Right lobe of liver (tissue), 6 donors: ENCODE measurements at regions not wholly inside any gene's neighbourhood (a gene's known extent, or its start where the extent isn't known, plus 50 kb on each side); places are given as distances from the start of the nearest gene placed in this dataset.

ENCODE experiments used
- ATAC-seq, 4 donors: fragments of 200-7000 bp; cut with Tn5 transposase; one replicate each; pipeline ENCODE4 v1.9.1; 2020; ENCODE audit warnings: mild to moderate bottlenecking in 4 of 4, moderate library complexity in 4 of 4
- DNase-seq, 3 donors: peaks; one replicate each; pipeline ENCODE4 v3.0.0-alpha.2; 2020
- H3K27ac ChIP-seq, 3 donors: fragments of 200-600 bp; one replicate each; pipeline ENCODE4 v1.8.0; 2022
- H3K27me3 ChIP-seq, 2 donors: fragments of 200-600 bp; one replicate each; pipeline ENCODE4 v1.8.0; 2022
- H3K36me3 ChIP-seq, 4 donors: fragments of 200-600 bp; sonication (generic) in 1 of 4; one replicate each; pipeline versions ENCODE4 v1.5.1 to v1.8.0; 2017 to 2022; ENCODE audit warnings: control low read depth in 1 of 4
- H3K4me1 ChIP-seq, 4 donors: fragments of 200-600 bp; sonication (generic) in 1 of 4; one replicate each; pipeline versions ENCODE4 v1.5.1 to v1.8.0; 2017 to 2022; ENCODE audit warnings: control low read depth in 1 of 4
- H3K4me3 ChIP-seq, 3 donors: fragments of 200-600 bp; one replicate each; pipeline ENCODE4 v1.8.0; 2022
- H3K9me3 ChIP-seq, 4 donors: fragments of 200-600 bp; sonication (generic) in 1 of 4; one replicate each; pipeline versions ENCODE4 v1.5.1 to v1.8.0; 2017 to 2022; ENCODE audit warnings: control low read depth in 1 of 4
- POLR2A ChIP-seq: fragments of 450-650 bp; IDR thresholded peaks from one replicate; pipeline ENCODE4 v1.6.1; 2017; ENCODE audit warnings: antibody characterized with exemption, mild to moderate bottlenecking
- WGBS: methylation state at CpG from one replicate; pipeline ENCODE4 v1.1.6; 2018; ENCODE audit warnings: low coverage, low lambda C conversion rate; ENCODE audit not compliant: insufficient coverage; ENCODE audit errors: missing lambda C conversion rate; 5-methylcytosine and 5-hydroxymethylcytosine counted together
- intact Hi-C, 2 donors: fragments of 100-400 bp; cut with DNase I; formaldehyde crosslinking; loops; one replicate each; pipeline versions ENCODE4 v1.11.2 to v1.14.1; 2022
- TF ChIP-seq, protein P1 (sequence below), 4 donors: fragments of 200-600 bp in 3 of 4; fragments of 450-650 bp in 1 of 4; IDR thresholded peaks; one replicate each; pipeline versions ENCODE4 v1.5.1 to v1.8.0; 2016 to 2022; ENCODE audit warnings: antibody characterized with exemption in 4 of 4, mild to moderate bottlenecking in 2 of 4
- donor health status: DM: no; HTN: yes; CAD: no.
- donor health status: DM: no; HTN: no; CAD: no.
- donor health status: DM: no; HTN: no; CAD: no.
- donor health status: DM: no; HTN: yes; CAD: no.
- donor health status: DM: no; HTN: yes; CAD: no.

DNA sequence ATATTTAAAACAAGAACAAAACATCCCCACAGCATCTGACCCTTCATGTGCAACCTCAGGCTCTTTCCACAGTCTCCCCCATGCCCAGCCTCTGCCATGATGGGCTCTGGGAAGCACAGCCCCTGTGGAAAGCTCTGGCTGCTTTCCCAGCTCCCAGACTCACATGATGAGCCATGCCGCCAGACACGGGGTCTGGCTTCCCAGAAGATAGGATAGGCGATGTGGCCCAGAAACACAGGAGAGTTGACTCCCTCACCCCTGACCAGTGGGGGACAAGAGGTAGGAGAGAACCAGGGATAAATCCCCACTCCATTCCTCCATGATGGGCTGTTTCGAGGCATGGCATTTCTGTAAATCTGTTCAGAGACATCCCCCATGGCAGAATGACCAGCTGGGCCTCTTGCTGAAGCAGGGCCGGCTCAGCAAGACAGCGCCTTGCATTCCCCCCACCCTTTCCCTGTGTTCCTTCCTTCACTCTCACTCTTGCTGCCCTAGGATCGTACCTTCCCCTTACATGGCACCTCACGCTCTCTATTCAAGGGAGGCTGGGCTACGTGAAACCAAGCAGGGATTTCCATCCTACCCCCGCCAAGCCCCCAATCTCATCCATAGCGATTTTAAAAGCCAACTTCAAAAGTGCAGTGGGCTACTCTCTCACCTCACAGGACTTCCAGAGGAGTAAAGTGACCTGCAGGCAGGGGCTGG is 192.4 kb downstream of the ABHD5 start:
- no peak overlapping the region for H3K4me3 ChIP-seq
- H3K4me1 ChIP-seq: peaks cover 0 to 15% (median 7%) of the 10 kb centered on the region in 4 donors
- 90% methylated on average over 7 of the region's 11 CpGs for WGBS
- no peak for TF ChIP-seq POLR2A
- TF ChIP-seq, protein P1, sequence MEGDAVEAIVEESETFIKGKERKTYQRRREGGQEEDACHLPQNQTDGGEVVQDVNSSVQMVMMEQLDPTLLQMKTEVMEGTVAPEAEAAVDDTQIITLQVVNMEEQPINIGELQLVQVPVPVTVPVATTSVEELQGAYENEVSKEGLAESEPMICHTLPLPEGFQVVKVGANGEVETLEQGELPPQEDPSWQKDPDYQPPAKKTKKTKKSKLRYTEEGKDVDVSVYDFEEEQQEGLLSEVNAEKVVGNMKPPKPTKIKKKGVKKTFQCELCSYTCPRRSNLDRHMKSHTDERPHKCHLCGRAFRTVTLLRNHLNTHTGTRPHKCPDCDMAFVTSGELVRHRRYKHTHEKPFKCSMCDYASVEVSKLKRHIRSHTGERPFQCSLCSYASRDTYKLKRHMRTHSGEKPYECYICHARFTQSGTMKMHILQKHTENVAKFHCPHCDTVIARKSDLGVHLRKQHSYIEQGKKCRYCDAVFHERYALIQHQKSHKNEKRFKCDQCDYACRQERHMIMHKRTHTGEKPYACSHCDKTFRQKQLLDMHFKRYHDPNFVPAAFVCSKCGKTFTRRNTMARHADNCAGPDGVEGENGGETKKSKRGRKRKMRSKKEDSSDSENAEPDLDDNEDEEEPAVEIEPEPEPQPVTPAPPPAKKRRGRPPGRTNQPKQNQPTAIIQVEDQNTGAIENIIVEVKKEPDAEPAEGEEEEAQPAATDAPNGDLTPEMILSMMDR (IDR thresholded peaks at IDR 0.05): no peak
- H3K27ac ChIP-seq: no peak overlapping the region
- ATAC-seq: no peak
- DNase-seq: no peak
- no peaks in the 10 kb centered on the region for H3K36me3 ChIP-seq
- intact Hi-C loops: no loop called here
- no peaks in the 10 kb centered on the region for H3K9me3 ChIP-seq
- no peaks in the 10 kb centered on the region for H3K27me3 ChIP-seq

DNA sequence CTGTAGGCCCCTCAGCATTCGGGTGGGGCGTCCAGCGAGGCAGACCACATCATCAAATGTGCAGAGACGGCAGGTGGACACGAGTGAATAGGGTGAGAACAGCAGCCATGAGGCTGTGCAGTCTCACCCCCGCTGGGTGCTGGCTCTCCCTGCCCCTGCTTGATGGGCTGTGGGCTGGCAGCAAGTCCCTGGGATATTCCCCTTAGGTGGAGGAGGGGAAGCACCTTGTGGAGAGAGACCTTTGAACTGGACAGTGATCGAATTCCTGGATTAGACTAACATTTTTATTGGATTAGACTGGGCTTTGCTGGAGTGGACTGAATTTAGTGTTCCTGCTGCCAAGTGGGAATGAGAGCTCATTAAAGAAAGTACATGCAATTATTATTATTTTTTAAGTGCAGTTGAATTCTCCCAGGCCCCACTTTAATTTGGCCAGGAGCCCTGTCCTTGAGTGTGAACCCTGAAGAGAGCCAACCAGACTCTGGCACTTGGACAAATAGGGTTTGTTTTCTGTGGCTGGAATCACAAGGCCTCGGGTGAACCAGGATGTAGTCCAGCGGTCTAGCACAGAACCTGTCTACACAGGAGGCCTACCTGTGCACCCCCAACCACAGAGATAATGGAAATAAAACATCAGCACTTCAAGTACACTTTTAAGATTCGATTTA is 193.1 kb downstream of the ABHD5 start:
- 19% methylated on average over 2 of the region's 10 CpGs for WGBS
- Histone ChIP-seq H3K36me3 (no peaks in the 10 kb centered on the region), H3K4me1 (peaks cover 0 to 15% (median 7%) of the 10 kb centered on the region in 4 donors), H3K4me3 (no peak overlapping the region), H3K27me3 (no peaks in the 10 kb centered on the region), H3K27ac (peak overlapping the region in 2 of 3 donors; percentile 21 to 37), H3K9me3 (no peaks in the 10 kb centered on the region)
- ATAC-seq: peak; percentile 84 to 90 (median 88)
- no peak for TF ChIP-seq POLR2A
- TF ChIP-seq, protein P1 (IDR thresholded peaks at IDR 0.05): no peak
- peak in 2 of 3 donors; percentile 42 to 70 for DNase-seq
- intact Hi-C loops: no loop called here

DNA sequence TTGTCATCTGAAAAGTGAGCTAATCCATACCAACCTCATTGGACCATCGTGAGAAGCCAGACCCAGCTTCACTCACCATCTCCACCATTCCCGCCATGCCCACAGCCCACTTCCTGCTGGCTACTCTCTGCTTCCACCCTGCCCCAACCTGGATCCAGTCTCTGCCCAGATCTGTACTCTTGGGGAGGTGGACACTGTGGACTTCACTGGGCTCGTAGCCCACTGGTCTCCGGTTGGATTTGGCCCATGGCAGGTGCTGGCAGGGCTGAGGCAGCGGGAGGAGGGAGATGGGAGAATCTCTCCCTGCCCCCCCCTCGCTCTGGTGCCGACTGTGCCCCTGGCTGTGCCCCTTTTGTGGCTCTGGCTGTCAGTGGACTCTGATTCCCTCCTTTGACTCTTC is 193.8 kb downstream of the ABHD5 start:
- Histone ChIP-seq H3K27ac (peak overlapping the region in 1 of 3 donors; percentile 37), H3K9me3 (no peaks in the 10 kb centered on the region), H3K4me3 (no peak overlapping the region), H3K4me1 (peaks cover 0 to 15% (median 7%) of the 10 kb centered on the region in 4 donors), H3K36me3 (no peaks in the 10 kb centered on the region), H3K27me3 (no peaks in the 10 kb centered on the region)
- intact Hi-C loops: no loop called here
- TF ChIP-seq, protein P1 (IDR thresholded peaks at IDR 0.05): no peak
- no peak for TF ChIP-seq POLR2A
- ATAC-seq: peak in 1 of 4 donors; percentile 3
- no peak for DNase-seq
- 93% methylated on average over 3 of the region's 7 CpGs for WGBS

DNA sequence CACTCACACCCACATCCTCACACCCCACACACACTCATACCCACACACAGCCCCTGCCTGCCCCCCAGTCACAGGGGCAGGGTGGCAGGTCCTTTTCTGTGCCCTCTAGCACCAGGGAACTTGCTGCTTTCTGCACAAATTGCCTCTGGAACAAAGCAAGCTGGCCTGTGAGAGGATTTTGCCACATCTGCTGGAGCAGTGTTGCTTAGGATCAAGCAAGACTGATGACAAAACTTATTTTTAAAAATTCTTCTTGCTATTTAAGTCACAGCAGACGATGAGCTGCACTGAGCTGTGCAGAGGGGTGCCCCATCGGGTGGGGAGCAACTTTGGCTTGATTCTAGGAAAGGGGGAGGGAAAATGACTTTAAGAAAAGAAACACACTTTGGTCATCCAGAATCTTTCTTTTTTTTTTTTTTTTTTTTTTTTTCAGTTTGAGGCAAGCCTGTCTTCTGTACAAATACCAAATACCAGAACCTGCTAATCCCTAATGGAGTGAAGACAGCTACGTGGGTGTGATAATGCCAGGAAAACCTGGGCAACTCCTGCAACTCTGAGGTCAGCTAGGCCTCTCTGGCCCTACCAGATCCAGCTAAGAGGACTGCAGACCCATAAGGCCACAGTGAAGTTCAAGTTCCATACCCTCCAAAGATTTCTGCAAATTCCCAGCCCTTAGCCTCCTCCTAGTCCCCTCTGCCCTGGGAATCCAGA is 195.3 kb downstream of the ABHD5 start:
- no peak for DNase-seq
- intact Hi-C loops: no loop called here
- 64% methylated on average over 3 of the region's 3 CpGs for WGBS
- H3K4me3 ChIP-seq: no peak overlapping the region
- peaks cover 0 to 15% (median 7%) of the 10 kb centered on the region in 4 donors for H3K4me1 ChIP-seq
- no peak for TF ChIP-seq POLR2A
- TF ChIP-seq, protein P1 (IDR thresholded peaks at IDR 0.05): no peak
- no peak for ATAC-seq
- no peak overlapping the region for H3K27ac ChIP-seq
- no peaks in the 10 kb centered on the region for H3K27me3 ChIP-seq
- H3K36me3 ChIP-seq: no peaks in the 10 kb centered on the region
- H3K9me3 ChIP-seq: no peaks in the 10 kb centered on the region
